GM23338 (cell line): ENCODE measurements at regions not wholly inside any gene's neighbourhood (a gene's known extent, or its start where the extent isn't known, plus 50 kb on each side); places are given as distances from the start of the nearest gene placed in this dataset.

Experiments used
- ATAC-seq: fragments of 200-7000 bp; cut with Tn5 transposase; 3 replicates; pipeline ENCODE4 v1.9.1; 2020
- DNase-seq: peaks from one replicate; pipeline ENCODE4 v3.0.0-alpha.2; 2015; ENCODE audit warnings: low spot score
- H2AFZ ChIP-seq: fragments of 200-600 bp; sonication (generic); 2 replicates; pipeline ENCODE4 v1.8.0; 2016; ENCODE audit warnings: antibody characterized with exemption, mild to moderate bottlenecking, moderate library complexity
- H3F3A ChIP-seq: fragments of 200-600 bp; sonication (generic); replicated peaks from 2 replicates; pipeline ENCODE4 v1.8.0; 2017; ENCODE audit warnings: antibody characterized with exemption, mixed run types, low read depth
- H3K27ac ChIP-seq: fragments of 200-600 bp; sonication (generic); 2 replicates; pipeline ENCODE4 v1.6.1; 2016; ENCODE audit warnings: low read depth
- H3K27me3 ChIP-seq: fragments of 200-600 bp; sonication (generic); 2 replicates; pipeline ENCODE4 v1.8.0; 2016; ENCODE audit warnings: mild to moderate bottlenecking, mixed run types, moderate library complexity; ENCODE audit not compliant: insufficient read depth
- H3K36me3 ChIP-seq: fragments of 200-600 bp; sonication (generic); 2 replicates; pipeline ENCODE4 v1.8.0; 2016; ENCODE audit warnings: mild to moderate bottlenecking; ENCODE audit not compliant: insufficient read depth
- H3K4me1 ChIP-seq: fragments of 200-600 bp; sonication (generic); 2 replicates; pipeline ENCODE4 v1.8.0; 2016; ENCODE audit warnings: mild to moderate bottlenecking, moderate library complexity; ENCODE audit not compliant: insufficient read depth
- H3K4me2 ChIP-seq: fragments of 200-600 bp; sonication (generic); 2 replicates; pipeline ENCODE4 v1.7.1; 2017; ENCODE audit warnings: mixed run types
- H3K4me3 ChIP-seq: fragments of 200-600 bp; sonication (generic); 2 replicates; pipeline ENCODE4 v1.6.1; 2016; ENCODE audit warnings: mixed run types
- H3K79me2 ChIP-seq: fragments of 200-600 bp; sonication (generic); replicated peaks from 2 replicates; pipeline ENCODE4 v1.8.0; 2017; ENCODE audit warnings: mild to moderate bottlenecking; ENCODE audit not compliant: insufficient read depth
- H3K9me2 ChIP-seq: fragments of 200-600 bp; sonication (generic); 2 replicates; pipeline ENCODE4 v1.8.0; 2017; ENCODE audit not compliant: insufficient read depth
- H4K20me1 ChIP-seq: fragments of 200-600 bp; sonication (generic); replicated peaks from 2 replicates; pipeline ENCODE4 v1.8.0; 2017; ENCODE audit warnings: mild to moderate bottlenecking; ENCODE audit not compliant: insufficient read depth
- H3K27ac Mint-ChIP-seq: 2 replicates; pipeline ENCODE4 v1.8.0; 2020; ENCODE audit warnings: inconsistent platforms, mild to moderate bottlenecking, moderate library complexity, mixed read lengths
- H3K27me3 Mint-ChIP-seq: 3 replicates; pipeline ENCODE4 v1.8.0; 2022; ENCODE audit warnings: low read depth, mild to moderate bottlenecking, moderate library complexity, mixed read lengths, inconsistent platforms; ENCODE audit not compliant: insufficient read depth, poor library complexity
- H3K36me3 Mint-ChIP-seq: 3 replicates; pipeline ENCODE4 v1.8.0; 2021; ENCODE audit warnings: low read depth, mild to moderate bottlenecking, inconsistent platforms, moderate library complexity, mixed read lengths
- H3K4me1 Mint-ChIP-seq: 3 replicates; pipeline ENCODE4 v1.8.0; 2020; ENCODE audit warnings: mild to moderate bottlenecking, inconsistent platforms, mixed read lengths
- H3K4me3 Mint-ChIP-seq: 3 replicates; pipeline ENCODE4 v1.8.0; 2021; ENCODE audit warnings: moderate library complexity, mild to moderate bottlenecking, inconsistent platforms, mixed read lengths
- H3K9me3 Mint-ChIP-seq: 3 replicates; pipeline ENCODE4 v1.8.0; 2020; ENCODE audit warnings: moderate library complexity, mild to moderate bottlenecking, inconsistent platforms, mixed read lengths
- ETS1 ChIP-seq: IDR thresholded peaks from 2 replicates; pipeline ENCODE4 v1.6.1; 2016; ENCODE audit warnings: antibody characterized with exemption
- EZH2phosphoT487 ChIP-seq: fragments of 200-600 bp; sonication (generic); IDR thresholded peaks from one replicate; pipeline ENCODE4 v1.8.1; 2018; ENCODE audit warnings: antibody characterized with exemption; ENCODE audit not compliant: unreplicated experiment
- NANOG ChIP-seq: IDR thresholded peaks from 2 replicates; pipeline ENCODE4 v1.6.1; 2016; ENCODE audit warnings: antibody characterized with exemption, borderline replicate concordance
- POLR2AphosphoS5 ChIP-seq: IDR thresholded peaks from 2 replicates; pipeline ENCODE4 v1.6.1; 2016; ENCODE audit warnings: antibody characterized with exemption, low read depth
- ZNF114 ChIP-seq: fragments of 250-450 bp; sonication (Bioruptor Pico); IDR thresholded peaks from 2 replicates; pipeline ENCODE4 v1.5.0; 2020; ENCODE audit warnings: mild to moderate bottlenecking, moderate library complexity
- ZNF331 ChIP-seq: fragments of 250-450 bp; sonication (Bioruptor Pico); IDR thresholded peaks from 2 replicates; pipeline ENCODE4 v1.5.0; 2020; ENCODE audit warnings: low read depth, mild to moderate bottlenecking, moderate library complexity
- ZNF462 ChIP-seq: fragments of 250-450 bp; sonication (Bioruptor Pico); IDR thresholded peaks from 2 replicates; pipeline ENCODE4 v1.5.0; 2020; ENCODE audit warnings: mild to moderate bottlenecking, moderate library complexity

- H3K79me2 ChIP-seq: no peaks in the 10 kb centered on the region
- no peaks in the 10 kb centered on the region for H3K4me1 ChIP-seq
- H3F3A ChIP-seq: no peaks in the 10 kb centered on the region
- no peaks in the 10 kb centered on the region for H3K36me3 ChIP-seq
- no peak overlapping the region for H3K4me3 ChIP-seq
- H2AFZ ChIP-seq: no peak overlapping the region
- H3K27ac ChIP-seq: no peak overlapping the region
- Mint-ChIP-seq H3K27me3 (peaks cover 1% of the 10 kb centered on the region), H3K36me3 (no peaks in the 10 kb centered on the region), H3K27ac (no peak overlapping the region), H3K4me3 (no peak overlapping the region), H3K4me1 (peaks cover 18% of the 10 kb centered on the region), H3K9me3 (no peaks in the 10 kb centered on the region; the same call in 2 of the 3 replicates)
- H3K27me3 ChIP-seq: no peaks in the 10 kb centered on the region
- H4K20me1 ChIP-seq: no peaks in the 10 kb centered on the region
- TF ChIP-seq ETS1 (no peak), ZNF331 (CRISPR knock-in tag) (no peak), POLR2AphosphoS5 (no peak), ZNF114 (no peak), EZH2phosphoT487 (no peak), NANOG (no peak), ZNF462 (no peak)
- H3K9me2 ChIP-seq: peaks cover 9% of the 10 kb centered on the region; the same call in 1 of the 2 replicates
- no peak for ATAC-seq
- DNase-seq: no peak
- no peak overlapping the region for H3K4me2 ChIP-seq
Observed at GRCh38 chr15:72940229-72940622, 112.0 kb upstream of the NEO1 start.
